HuH-7 (cell line): ENCODE measurements at regions not wholly inside any gene's neighbourhood (a gene's known extent, or its start where the extent isn't known, plus 50 kb on each side); places are given as distances from the start of the nearest gene placed in this dataset.
"Not testable (repeated sequence)": the region's sequence is repeated elsewhere in the genome, so short reads cannot be mapped to it uniquely, and the experiment has no call there.

Experiments used
- DNase-seq: peaks from one replicate; pipeline ENCODE4 v3.0.0; 2011; ENCODE audit warnings: low spot score

DNA sequence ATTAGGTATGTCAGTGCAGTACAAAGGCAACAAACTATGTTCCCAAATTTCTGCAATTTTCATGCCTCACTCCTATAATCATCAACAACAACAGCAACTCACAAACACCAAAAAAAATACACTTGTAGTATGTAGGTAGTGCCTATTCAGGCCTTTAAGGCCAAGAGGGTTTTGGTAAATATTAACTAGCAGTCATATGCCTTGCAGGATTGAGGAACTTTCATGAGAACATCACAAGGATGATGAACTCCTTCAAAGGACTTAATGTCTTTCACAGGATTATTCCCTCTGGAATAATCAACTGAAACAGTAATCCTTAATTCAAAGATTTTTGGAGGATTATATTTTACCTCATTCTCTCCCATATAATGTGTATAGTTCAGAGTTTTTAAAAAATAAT, 293.8 kb downstream of the NOVA1 start:
- no peak for DNase-seq

- no peak for DNase-seq
These were observed 303.9 kb downstream of the NOVA1 start for GRCh38 chr14:26293909-26294308.

- DNase-seq = no peak
These were observed 307.8 kb downstream of the NOVA1 start for GRCh38 chr14:26289891-26290486.

- DNase-seq = no peak
These were observed 311.0 kb downstream of the NOVA1 start for GRCh38 chr14:26286913-26287205.

DNA sequence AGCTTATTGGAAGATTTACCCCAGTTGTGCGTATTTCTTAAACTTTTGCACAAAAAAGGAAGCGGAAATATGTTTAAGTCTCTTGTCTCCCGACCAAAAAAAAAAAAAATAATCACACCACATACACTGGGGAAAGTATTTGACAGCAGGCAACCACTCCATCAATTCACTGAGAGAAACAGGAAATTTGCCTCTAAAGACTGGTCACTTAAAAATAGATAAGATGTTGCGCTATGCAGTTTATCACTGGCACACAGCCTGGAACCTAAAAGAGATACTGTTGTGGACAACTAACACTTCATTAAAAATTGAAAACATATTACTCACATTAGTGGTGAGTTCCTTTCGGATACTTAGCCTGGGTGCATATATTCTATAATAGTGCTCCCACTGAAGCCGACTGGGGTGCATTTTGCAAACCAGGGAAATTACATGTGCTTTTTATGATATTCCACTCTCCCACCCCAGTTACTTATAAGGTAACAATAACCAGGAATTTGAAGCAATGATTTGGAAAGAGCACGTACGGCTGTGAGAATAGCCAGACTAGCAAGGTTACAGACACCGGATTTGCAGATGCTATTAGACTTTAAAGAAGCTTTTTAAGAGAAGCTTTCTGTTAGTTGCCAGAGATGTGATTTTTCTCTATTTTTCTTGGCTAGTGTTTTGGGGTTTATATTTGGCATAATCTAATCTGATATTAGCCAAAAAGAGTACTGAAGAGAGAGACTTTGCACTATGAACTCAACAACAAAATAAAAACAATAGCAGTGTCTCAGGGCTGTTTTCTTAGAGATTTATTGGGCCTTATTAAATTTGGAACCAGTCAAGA, 311.5 kb downstream of the NOVA1 start:
- no peak for DNase-seq

- no peak for DNase-seq
These were observed 315.3 kb downstream of the NOVA1 start for GRCh38 chr14:26282578-26282977.

DNA sequence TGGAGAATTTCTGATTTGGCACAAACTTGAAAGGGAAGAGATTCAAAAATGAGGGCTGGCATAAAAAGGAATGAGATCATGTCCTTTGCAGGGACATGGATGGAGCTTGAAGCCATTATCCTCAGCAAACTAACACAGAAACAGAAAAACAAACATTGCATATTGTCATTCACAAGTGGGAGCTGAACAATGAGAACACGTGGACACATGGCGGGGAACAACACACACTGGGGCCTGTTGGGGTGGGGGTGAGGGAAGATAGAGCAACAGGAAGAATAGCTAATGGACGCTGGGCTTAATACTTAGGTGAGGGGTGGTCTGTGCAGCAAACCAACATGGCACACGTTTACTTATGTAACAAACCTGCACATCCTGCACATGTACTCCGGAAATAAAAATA, 315.8 kb downstream of the NOVA1 start:
- DNase-seq = not testable (repeated sequence)

GRCh38 chr14:26281280-26281998, 316.4 kb downstream of the NOVA1 start:
- peak; percentile 16 for DNase-seq

- no peak for DNase-seq
These were observed 321.1 kb downstream of the NOVA1 start for GRCh38 chr14:26276757-26277156.

DNA sequence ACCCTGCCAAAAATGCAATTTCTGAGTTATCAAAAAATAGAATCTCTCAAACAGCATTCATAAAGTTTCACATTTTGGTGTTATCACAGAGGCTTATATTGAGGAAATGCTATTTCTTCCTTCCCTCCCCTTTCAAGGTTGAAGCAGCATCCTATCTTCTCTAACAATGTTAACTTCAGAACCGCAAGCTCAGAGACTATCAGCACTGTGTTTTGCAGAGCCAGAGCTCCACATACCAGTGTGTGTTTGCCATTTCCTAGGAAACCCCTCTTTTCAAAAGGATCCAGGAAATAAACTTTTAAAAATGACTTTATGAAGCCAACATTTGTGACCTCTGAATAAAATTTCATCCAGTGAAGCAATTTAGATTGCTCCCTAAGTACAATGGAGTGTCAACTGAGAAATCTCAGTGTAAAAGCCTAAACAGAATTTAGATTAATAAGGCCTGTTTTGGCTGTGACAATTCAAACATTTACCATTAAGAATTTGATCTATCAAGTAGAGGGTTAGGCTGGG, 332.6 kb downstream of the NOVA1 start:
- DNase-seq = no peak

- no peak for DNase-seq
These were observed 336.3 kb downstream of the NOVA1 start for GRCh38 chr14:26261368-26262122.

GRCh38 chr14:26255213-26255612, 342.6 kb downstream of the NOVA1 start:
- no peak for DNase-seq

- DNase-seq = no peak
These were observed 345.7 kb downstream of the NOVA1 start for GRCh38 chr14:26252176-26252575.

DNA sequence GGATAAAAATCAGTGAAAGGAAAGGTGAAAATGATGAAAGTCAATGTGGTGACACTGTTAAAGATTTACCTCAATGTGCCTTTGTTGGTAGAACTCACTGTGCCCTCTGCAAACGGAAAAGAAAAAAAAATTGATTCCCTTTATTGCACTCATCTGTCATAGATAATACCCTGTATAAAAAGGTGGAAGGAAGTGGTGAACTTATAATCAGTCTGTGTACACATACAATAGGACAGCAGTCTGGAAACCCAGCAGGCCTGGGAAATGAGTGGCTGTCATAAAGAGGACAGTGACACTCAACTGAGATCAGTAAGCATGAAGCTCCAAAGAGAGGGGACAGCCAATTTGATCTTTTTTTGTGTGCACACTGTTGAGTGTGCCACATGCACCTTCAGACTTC, 364.7 kb downstream of the NOVA1 start:
- no peak for DNase-seq

GRCh38 chr14:26218861-26219260, 379.0 kb downstream of the NOVA1 start:
- no peak for DNase-seq

DNA sequence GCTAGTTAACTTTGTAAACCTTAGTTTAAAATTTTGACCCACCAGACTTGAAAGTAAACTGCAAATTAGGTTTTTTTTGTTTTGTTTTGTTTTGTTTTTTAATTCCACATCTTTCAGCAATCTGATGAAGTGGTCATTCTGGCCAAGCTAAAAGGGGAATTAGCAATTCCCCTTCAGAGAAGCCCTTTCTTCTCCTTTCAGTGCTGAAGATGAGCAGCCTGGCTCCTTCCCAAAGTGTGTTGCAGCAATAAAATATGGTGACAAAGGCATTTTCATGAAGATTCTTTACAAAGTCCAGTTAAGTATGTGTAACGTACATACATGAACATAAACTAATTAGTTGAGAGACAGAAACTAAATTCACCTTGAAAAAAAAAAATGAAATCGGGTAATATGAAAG, 380.1 kb downstream of the NOVA1 start:
- DNase-seq = no peak

DNA sequence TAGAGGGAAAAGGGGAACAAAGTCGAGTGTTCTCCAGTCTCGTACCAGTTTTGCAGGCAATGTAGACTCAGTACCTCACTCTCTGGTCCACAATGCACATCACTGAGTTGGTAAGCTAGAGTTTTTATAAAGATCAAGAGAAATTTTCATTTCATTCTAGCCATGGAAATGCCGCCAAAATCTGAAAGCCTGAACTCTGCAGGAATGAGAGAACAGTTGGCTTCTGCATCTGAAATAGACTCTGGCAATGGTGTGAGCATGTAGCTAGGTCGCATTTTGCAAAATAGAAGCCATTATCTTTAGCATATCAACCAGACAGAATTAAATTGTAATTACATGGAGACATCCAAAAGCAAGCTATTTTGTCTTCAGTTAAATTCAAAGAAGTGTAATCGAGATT, 381.0 kb downstream of the NOVA1 start:
- no peak for DNase-seq

DNA sequence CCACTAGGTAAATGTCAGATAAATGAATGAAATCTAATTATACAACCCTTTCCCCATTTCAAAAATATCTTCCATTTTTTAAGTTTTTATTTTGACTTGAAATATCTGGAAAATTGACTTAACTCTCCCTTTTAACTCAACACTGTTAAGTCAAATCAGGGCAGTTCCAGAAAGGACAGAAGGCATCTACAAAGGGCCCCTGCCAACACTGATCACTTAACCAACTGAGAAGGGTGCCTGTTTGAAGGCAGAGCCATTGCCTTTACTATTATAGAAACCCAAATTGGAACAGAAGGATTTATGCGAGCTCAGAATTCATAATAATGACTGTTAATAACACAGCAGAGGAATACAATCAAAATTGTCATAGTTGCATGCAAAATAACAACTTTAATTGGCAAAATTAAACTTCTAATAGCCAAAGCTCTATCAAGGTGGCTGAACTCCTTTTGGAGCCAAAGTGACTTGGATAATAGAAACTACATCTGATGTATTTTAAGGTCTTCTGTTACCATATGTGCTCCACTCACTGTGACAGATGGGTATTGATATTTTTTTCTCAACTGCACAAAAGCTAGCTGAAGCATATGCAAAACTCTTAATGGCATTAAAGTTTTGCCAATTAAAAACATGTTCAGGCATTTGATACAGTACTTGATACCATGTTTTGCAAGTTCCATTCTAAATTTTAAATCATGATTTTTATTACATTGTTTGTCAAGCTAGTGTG, 383.8 kb downstream of the NOVA1 start:
- DNase-seq = no peak

- no peak for DNase-seq
These were observed 388.1 kb downstream of the NOVA1 start for GRCh38 chr14:26209699-26210098.

DNA sequence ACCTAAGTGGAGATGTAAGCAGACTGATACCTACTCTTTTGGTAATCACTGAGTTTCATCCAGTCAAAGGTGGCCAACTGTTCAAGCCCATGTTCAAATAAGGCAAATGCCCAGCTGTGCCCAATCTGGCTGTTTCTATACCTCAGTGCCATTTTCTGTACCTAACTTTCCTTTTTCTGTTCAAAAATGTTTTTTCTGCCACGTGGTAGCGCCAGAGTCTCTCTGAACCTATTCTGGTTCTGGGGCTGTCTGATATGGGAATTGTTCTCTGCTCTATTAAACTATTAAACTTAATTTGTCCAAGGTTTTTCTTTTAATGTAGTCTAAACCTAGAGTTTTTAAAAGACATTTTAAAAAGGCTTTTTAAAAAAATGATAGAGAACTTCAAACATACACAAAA, 391.2 kb downstream of the NOVA1 start:
- no peak for DNase-seq

DNA sequence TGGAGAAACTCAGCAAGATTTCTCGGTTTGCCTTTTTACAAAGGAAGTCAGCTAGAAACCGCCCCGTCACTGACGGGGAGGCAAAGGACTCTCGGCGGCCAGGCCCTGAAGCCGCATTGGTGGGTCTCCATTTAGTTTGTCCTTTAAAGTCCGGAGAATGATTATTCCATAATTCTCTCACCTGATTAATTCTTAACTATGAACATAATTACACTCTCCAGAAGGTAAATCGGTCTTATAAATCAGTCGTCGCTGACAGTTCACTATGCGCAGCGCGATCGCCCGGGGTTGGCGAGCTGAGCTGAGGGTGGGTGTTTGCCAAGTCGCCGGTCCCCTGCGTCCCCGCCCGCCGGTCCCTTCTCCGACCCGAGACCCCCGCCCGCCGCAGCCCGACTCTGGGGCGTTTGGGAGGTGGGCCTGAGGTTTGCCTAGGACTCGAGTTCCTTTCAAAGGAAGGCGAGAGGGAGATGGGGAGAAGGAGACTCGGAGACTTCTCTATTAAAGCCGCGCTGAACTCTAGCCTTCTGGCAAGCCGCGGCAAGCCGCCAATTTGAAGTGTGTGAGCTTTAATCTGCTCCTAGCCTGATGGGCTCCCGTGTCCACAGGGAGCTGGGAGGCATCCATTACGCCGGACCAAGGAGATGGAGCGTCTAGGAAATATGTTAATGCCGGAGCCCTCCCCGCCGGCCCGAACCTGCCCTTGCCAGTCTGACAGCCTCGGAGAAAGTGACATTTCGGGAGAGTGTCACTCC, 392.9 kb downstream of the NOVA1 start:
- no peak for DNase-seq
